Esophagus muscularis mucosa (tissue), 4 donors: ENCODE measurements at regions not wholly inside any gene's neighbourhood (a gene's known extent, or its start where the extent isn't known, plus 50 kb on each side); places are given as distances from the start of the nearest gene placed in this dataset.

Source experiments
- DNase-seq: peaks from one replicate; pipeline ENCODE4 v3.0.0-alpha.2; 2017; ENCODE audit errors: extremely low spot score
- H3K27ac ChIP-seq, 4 donors: fragments of 200-600 bp; sonication (generic); replicated peaks in 1 of 4; 1 replicate in 3 of 4; 2 replicates in 1 of 4; pipeline ENCODE4 v1.5.1; 2016 to 2019; ENCODE audit warnings: mild to moderate bottlenecking in 1 of 4
- H3K27me3 ChIP-seq, 4 donors: fragments of 200-600 bp; sonication (generic); one replicate each; pipeline versions ENCODE4 v1.5.1 to v1.6.0; 2016 to 2019
- H3K36me3 ChIP-seq, 4 donors: fragments of 200-600 bp; sonication (generic); one replicate each; pipeline ENCODE4 v1.5.1; 2016 to 2019
- H3K4me1 ChIP-seq, 4 donors: fragments of 200-600 bp; sonication (generic); one replicate each; pipeline ENCODE4 v1.5.1; 2016 to 2019
- H3K4me3 ChIP-seq, 4 donors: fragments of 200-600 bp; sonication (generic); 1 replicate in 2 of 4; 2 replicates in 2 of 4; pipeline ENCODE4 v1.5.1; 2016 to 2019; ENCODE audit warnings: mild to moderate bottlenecking in 4 of 4, moderate library complexity in 1 of 4
- H3K9me3 ChIP-seq, 4 donors: fragments of 200-600 bp; sonication (generic); 1 replicate in 3 of 4; 2 replicates in 1 of 4; pipeline ENCODE4 v1.5.1; 2016 to 2019
- EP300 ChIP-seq: sonication (generic); formaldehyde crosslinking; IDR thresholded peaks from one replicate; pipeline ENCODE4 v1.6.1; 2017; ENCODE audit warnings: antibody characterized with exemption
- POLR2A ChIP-seq: fragments of 450-650 bp; IDR thresholded peaks from one replicate; pipeline ENCODE4 v1.6.1; 2017; ENCODE audit warnings: antibody characterized with exemption, moderate library complexity, mild to moderate bottlenecking, low read depth
- POLR2AphosphoS5 ChIP-seq, 2 donors: sonication (generic); formaldehyde crosslinking; IDR thresholded peaks; one replicate each; pipeline ENCODE4 v1.6.1; 2017; ENCODE audit warnings: antibody characterized with exemption in 2 of 2
- WGBS: methylation state at CpG from one replicate; pipeline ENCODE4 v1.1.5; 2018; 5-methylcytosine and 5-hydroxymethylcytosine counted together
- intact Hi-C: fragments of 100-400 bp; cut with DNase I; formaldehyde crosslinking; loops from one replicate; pipeline ENCODE4 v1.15.1; 2023
- TF ChIP-seq, protein P1 (sequence below), 3 experiments: fragments of 200-600 bp in 2 of 3; fragments of 450-650 bp in 1 of 3; sonication (generic) in 2 of 3; IDR thresholded peaks; one replicate each; pipeline ENCODE4 v1.5.1; 2017 to 2019; ENCODE audit warnings: antibody characterized with exemption in 3 of 3, mild to moderate bottlenecking in 2 of 3, moderate library complexity in 1 of 3

DNA sequence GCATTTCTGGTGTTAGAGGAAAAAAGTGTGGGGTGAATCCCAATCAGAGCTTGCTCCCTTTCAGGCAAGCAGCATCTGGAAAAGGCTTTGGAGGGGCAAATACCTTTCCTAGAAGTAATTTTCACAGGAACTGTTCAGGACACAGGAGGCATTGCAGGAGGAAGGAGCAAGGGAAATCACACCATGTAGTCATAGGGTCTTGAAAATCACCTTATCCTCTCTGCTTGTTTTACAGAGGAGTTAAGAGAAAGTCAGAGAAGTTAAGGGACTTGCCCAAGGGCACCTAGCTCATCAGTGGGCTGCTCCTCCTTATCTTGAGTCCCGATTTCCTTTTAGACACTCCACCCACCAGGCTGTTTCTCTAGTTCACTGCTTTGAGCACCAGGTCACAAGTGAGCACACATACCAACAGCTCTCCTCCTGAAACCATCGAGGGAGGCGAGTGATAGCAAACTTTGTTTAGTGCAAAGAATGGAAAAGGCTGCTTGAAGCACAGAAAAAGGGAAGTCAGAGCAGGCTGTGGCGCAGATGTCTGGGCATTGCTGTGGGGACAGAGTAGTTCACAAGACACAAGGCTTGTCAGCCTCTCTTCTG is 89.2 kb upstream of the CXCR4 start:
- peak; percentile 86 for DNase-seq
- TF ChIP-seq POLR2AphosphoS5 (IDR thresholded peaks at IDR 0.05), result no peak
- no peak for TF ChIP-seq POLR2A
- TF ChIP-seq EP300, result no peak
- TF ChIP-seq, protein P1, sequence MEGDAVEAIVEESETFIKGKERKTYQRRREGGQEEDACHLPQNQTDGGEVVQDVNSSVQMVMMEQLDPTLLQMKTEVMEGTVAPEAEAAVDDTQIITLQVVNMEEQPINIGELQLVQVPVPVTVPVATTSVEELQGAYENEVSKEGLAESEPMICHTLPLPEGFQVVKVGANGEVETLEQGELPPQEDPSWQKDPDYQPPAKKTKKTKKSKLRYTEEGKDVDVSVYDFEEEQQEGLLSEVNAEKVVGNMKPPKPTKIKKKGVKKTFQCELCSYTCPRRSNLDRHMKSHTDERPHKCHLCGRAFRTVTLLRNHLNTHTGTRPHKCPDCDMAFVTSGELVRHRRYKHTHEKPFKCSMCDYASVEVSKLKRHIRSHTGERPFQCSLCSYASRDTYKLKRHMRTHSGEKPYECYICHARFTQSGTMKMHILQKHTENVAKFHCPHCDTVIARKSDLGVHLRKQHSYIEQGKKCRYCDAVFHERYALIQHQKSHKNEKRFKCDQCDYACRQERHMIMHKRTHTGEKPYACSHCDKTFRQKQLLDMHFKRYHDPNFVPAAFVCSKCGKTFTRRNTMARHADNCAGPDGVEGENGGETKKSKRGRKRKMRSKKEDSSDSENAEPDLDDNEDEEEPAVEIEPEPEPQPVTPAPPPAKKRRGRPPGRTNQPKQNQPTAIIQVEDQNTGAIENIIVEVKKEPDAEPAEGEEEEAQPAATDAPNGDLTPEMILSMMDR (IDR thresholded peaks at IDR 0.05), result no peak
- H3K4me3 ChIP-seq, result no peak overlapping the region
- no peak overlapping the region for H3K27ac ChIP-seq
- H3K27me3 ChIP-seq, result no peaks in the 10 kb centered on the region
- intact Hi-C loops, result no loop called here
- peaks cover 0 to 8% (median 3%) of the 10 kb centered on the region in 4 donors for H3K9me3 ChIP-seq
- H3K36me3 ChIP-seq, result no peaks in the 10 kb centered on the region
- no peaks in the 10 kb centered on the region for H3K4me1 ChIP-seq
- 74% methylated on average over 4 of the region's 4 CpGs for WGBS

DNA sequence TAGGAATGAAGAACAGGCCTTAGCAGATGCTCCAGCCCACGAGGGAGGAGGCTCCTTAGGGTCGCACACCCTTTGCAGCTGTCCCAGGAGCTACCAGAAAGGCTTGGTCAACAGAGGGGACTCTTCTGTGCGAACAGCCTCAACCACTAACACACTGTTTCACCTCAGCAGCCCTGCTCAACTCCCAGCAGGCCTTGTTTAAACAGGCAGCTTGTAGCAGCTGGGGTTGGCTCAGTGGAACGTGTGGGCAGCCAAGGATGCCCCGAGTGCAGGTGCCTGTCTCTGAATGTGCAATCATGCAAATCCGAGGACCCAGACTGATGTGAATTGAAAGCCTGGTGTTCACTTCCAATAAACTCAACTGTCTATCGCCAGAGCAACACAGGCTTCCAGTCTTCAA is 88.7 kb upstream of the CXCR4 start:
- H3K4me1 ChIP-seq, result no peaks in the 10 kb centered on the region
- intact Hi-C loops, result no loop called here
- TF ChIP-seq EP300 (no peak), POLR2AphosphoS5 (IDR thresholded peaks at IDR 0.05) (no peak), POLR2A (no peak)
- TF ChIP-seq, protein P1 (IDR thresholded peaks at IDR 0.05), result no peak
- DNase-seq, result peak; percentile 77
- no peak overlapping the region for H3K4me3 ChIP-seq
- no peaks in the 10 kb centered on the region for H3K27me3 ChIP-seq
- H3K36me3 ChIP-seq, result no peaks in the 10 kb centered on the region
- peaks cover 0 to 11% (median 7%) of the 10 kb centered on the region in 4 donors for H3K9me3 ChIP-seq
- H3K27ac ChIP-seq, result no peak overlapping the region
- 100% methylated on average over 5 of the region's 7 CpGs for WGBS

DNA sequence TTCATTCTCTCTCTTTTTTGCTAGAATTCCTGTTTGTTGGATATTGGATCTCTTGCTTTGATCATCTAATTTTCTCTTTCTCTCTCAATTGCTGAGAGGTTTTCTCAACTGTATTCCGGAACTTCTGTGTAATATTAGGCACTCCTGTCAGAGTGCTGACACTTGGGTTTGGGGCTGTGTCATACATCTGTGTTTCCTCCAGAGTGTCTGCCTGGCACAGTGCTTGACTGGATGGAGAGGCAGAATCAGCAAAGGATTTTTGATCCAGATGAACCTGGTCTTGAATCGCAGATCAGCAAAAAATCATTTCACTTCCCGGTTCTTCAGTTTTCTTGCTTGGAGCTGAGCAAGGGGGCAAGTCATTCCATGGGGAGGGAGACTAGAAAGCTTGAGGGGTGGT is 87.7 kb upstream of the CXCR4 start:
- Histone ChIP-seq H3K4me3 (no peak overlapping the region), H3K27me3 (no peaks in the 10 kb centered on the region), H3K4me1 (no peaks in the 10 kb centered on the region), H3K9me3 (peaks cover 0 to 11% (median 7%) of the 10 kb centered on the region in 4 donors), H3K27ac (peak overlapping the region in 1 of 4 donors; percentile 32), H3K36me3 (no peaks in the 10 kb centered on the region)
- TF ChIP-seq EP300 (no peak), POLR2A (no peak), POLR2AphosphoS5 (IDR thresholded peaks at IDR 0.05) (no peak)
- TF ChIP-seq, protein P1 (IDR thresholded peaks at IDR 0.05), result no peak
- WGBS, result 84% methylated on average over 3 of the region's 3 CpGs
- DNase-seq, result peak; percentile 80
- intact Hi-C loops, result no loop called here

DNA sequence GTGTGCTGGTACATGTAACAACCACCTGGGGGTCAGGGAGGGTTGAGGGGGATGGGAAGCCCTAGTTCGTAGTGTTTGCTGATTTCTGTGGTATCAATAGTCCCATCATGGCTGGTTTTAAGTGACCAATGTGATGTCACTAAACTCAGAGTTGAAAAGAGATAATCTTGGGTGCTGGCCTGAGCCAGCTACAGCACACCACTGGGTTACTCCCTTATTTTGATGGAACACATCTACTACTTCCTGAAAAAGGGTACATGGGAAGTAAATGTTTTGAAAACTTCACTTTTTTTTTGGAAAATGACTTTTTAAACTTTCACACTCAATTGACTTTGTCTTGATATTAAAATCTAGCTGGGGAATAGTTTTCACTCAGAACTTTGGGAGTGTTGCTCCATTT is 87.0 kb upstream of the CXCR4 start:
- no peaks in the 10 kb centered on the region for H3K4me1 ChIP-seq
- no peaks in the 10 kb centered on the region for H3K27me3 ChIP-seq
- H3K9me3 ChIP-seq, result peaks cover 0 to 9% (median 7%) of the 10 kb centered on the region in 4 donors
- WGBS, result 75% methylated on average over 1 of the region's 1 CpG
- TF ChIP-seq EP300 (no peak), POLR2A (no peak), POLR2AphosphoS5 (IDR thresholded peaks at IDR 0.05) (no peak)
- TF ChIP-seq, protein P1 (IDR thresholded peaks at IDR 0.05), result no peak
- DNase-seq, result peak; percentile 53
- no peaks in the 10 kb centered on the region for H3K36me3 ChIP-seq
- peak overlapping the region in 1 of 4 donors; percentile 32 for H3K27ac ChIP-seq
- no peak overlapping the region for H3K4me3 ChIP-seq
- intact Hi-C loops, result no loop called here

DNA sequence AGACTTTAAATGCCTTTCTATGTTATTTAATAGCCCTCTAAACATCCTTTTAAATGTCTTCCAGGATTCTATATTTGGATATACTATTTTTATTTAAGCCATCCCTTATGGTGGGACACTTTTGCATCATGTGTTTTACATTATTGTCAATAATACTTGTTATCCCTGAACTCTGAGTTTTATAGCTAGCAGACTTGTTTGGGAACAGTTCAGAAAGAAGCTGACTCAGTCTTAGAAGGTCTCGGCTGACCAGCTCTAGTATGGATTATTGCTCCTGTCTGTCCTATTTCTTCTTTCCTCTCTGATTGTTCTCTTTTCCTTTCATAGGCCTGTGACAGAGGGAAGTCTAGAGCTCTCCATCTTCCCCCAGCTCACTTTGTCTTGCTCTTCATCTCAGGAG is 77.3 kb upstream of the CXCR4 start:
- 71% methylated on average over 1 of the region's 1 CpG for WGBS
- H3K36me3 ChIP-seq, result no peaks in the 10 kb centered on the region
- peak; percentile 7 for DNase-seq
- no peak overlapping the region for H3K27ac ChIP-seq
- H3K4me1 ChIP-seq, result no peaks in the 10 kb centered on the region
- TF ChIP-seq POLR2A, result no peak
- TF ChIP-seq, protein P1 (IDR thresholded peaks at IDR 0.05), result no peak
- no peak for TF ChIP-seq EP300
- no peak overlapping the region for H3K4me3 ChIP-seq
- no peaks in the 10 kb centered on the region for H3K27me3 ChIP-seq
- intact Hi-C loops, result no loop called here
- no peaks in the 10 kb centered on the region for H3K9me3 ChIP-seq
